ENCODE measurements at regions not wholly inside any gene's neighbourhood (a gene's known extent, or its start where the extent isn't known, plus 50 kb on each side); places are given as distances from the start of the nearest gene placed in this dataset.

DNA sequence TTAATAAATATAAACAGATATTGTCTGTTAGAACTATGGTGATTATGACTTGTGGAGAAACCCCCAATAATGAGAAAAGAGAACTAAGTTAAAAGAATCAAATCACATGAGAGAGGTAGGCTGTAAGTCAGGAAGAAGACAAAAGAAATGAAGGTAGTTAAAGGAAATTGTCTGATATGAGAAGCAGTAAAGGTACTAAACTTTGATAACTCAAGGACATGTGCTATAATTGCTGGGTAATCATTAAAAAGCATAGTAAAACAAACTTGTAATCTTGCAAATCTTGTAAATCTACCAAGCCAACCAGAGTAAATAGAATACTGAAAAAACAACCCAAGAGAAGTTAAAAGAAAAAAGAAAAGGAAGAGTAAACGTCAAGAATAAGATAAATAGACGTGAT is 207.0 kb upstream of the CTNND2 start:
- Histone ChIP-seq H3K27me3 (ENCODE audit: control insufficient read depth in 3 of 3, insufficient read depth in 3 of 3, low read length in 2 of 3) (no peaks in the 10 kb centered on the region), H3K9me3 (ENCODE audit: control insufficient read depth in 4 of 4, insufficient read depth in 3 of 4, low read length in 3 of 4) (no peaks in the 10 kb centered on the region), H3K27ac (ENCODE audit: low read depth in 1 of 2, low read length in 1 of 2) (no peak overlapping the region), H3K4me1 (ENCODE audit: control insufficient read depth in 5 of 5, insufficient read depth in 5 of 5, low read length in 5 of 5) (no peaks in the 10 kb centered on the region), H3K9ac (ENCODE audit: insufficient read depth in 1 of 2, low read length in 2 of 2) (no peak overlapping the region), H3K4me3 (no peak overlapping the region), H3K36me3 (ENCODE audit: control insufficient read depth in 4 of 4, insufficient read depth in 4 of 4, low read length in 4 of 4) (no peaks in the 10 kb centered on the region)
- WGBS, 2 donors: 67 to 69% methylated on average over 2 of the region's 2 CpGs
- TF ChIP-seq, protein P1, sequence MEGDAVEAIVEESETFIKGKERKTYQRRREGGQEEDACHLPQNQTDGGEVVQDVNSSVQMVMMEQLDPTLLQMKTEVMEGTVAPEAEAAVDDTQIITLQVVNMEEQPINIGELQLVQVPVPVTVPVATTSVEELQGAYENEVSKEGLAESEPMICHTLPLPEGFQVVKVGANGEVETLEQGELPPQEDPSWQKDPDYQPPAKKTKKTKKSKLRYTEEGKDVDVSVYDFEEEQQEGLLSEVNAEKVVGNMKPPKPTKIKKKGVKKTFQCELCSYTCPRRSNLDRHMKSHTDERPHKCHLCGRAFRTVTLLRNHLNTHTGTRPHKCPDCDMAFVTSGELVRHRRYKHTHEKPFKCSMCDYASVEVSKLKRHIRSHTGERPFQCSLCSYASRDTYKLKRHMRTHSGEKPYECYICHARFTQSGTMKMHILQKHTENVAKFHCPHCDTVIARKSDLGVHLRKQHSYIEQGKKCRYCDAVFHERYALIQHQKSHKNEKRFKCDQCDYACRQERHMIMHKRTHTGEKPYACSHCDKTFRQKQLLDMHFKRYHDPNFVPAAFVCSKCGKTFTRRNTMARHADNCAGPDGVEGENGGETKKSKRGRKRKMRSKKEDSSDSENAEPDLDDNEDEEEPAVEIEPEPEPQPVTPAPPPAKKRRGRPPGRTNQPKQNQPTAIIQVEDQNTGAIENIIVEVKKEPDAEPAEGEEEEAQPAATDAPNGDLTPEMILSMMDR (IDR thresholded peaks at IDR 0.05; ENCODE audit: control extremely low read depth, extremely low read depth): no peak
- DNase-seq (no peak), ATAC-seq (ENCODE audit: insufficient read depth, low FRiP score) (no peak)

DNA sequence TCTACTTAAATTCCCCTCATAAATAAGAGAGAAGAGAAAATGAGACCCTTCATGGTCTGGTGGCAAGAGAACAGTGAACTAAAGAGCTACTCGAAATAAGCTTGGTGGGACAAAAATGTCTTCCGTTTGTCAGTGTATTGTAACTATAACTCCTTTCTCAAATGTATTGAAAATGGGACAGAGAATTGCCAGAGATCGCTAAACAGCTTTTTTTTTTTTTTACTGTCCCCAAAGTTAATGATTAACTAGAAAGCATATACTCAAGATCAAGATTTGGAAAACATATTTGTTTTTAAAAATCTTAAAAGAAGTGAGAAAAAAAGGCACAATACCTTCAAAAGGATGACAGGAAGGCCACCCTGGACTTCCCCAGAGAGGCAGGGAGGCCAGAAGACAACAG is 206.4 kb upstream of the CTNND2 start:
- no peak overlapping the region for H3K4me3 ChIP-seq
- H3K36me3 ChIP-seq (ENCODE audit: control insufficient read depth in 4 of 4, insufficient read depth in 4 of 4, low read length in 4 of 4): no peaks in the 10 kb centered on the region
- no peaks in the 10 kb centered on the region for H3K9me3 ChIP-seq (ENCODE audit: control insufficient read depth in 4 of 4, insufficient read depth in 3 of 4, low read length in 3 of 4)
- no peaks in the 10 kb centered on the region for H3K4me1 ChIP-seq (ENCODE audit: control insufficient read depth in 5 of 5, insufficient read depth in 5 of 5, low read length in 5 of 5)
- 77 to 78% methylated on average over 3 of the region's 3 CpGs for WGBS, 2 donors
- ATAC-seq (ENCODE audit: insufficient read depth, low FRiP score): no peak
- H3K27me3 ChIP-seq (ENCODE audit: control insufficient read depth in 3 of 3, insufficient read depth in 3 of 3, low read length in 2 of 3): no peaks in the 10 kb centered on the region
- TF ChIP-seq, protein P1 (IDR thresholded peaks at IDR 0.05; ENCODE audit: control extremely low read depth, extremely low read depth): no peak
- H3K27ac ChIP-seq (ENCODE audit: low read depth in 1 of 2, low read length in 1 of 2): no peak overlapping the region
- no peak for DNase-seq
- H3K9ac ChIP-seq (ENCODE audit: insufficient read depth in 1 of 2, low read length in 2 of 2): no peak overlapping the region

DNA sequence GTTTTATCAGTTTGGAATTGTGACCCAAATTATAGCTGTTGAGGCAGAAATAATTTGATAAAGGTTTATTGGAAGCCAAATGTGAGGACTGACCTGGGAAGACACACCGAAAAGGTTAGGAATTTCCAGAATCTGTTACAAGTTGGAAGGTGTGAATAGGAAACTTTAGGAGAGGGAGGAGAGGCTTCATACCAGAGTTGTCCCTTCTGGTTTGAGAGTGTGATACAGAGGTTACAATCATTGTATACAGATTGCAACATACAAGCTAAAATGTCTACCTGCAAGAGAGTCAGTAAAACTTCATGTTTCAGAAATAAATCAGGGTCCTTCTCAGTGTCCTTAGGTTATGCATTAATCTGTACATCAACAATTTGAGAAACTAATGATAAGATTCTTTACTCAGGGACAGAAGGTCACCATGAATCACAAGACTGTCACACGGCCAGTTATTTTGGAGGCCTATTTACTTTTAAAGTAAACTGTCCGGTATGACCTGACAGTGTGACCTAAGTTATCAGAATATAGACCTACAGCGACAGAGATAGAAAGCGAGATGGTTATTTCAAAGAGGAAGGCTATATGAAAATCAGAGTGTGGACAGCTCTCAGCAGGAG is 204.9 kb upstream of the CTNND2 start:
- Histone ChIP-seq H3K36me3 (ENCODE audit: control insufficient read depth in 4 of 4, insufficient read depth in 4 of 4, low read length in 4 of 4) (no peaks in the 10 kb centered on the region), H3K4me1 (ENCODE audit: control insufficient read depth in 5 of 5, insufficient read depth in 5 of 5, low read length in 5 of 5) (no peaks in the 10 kb centered on the region), H3K4me3 (no peak overlapping the region), H3K9me3 (ENCODE audit: control insufficient read depth in 4 of 4, insufficient read depth in 3 of 4, low read length in 3 of 4) (no peaks in the 10 kb centered on the region), H3K27me3 (ENCODE audit: control insufficient read depth in 3 of 3, insufficient read depth in 3 of 3, low read length in 2 of 3) (no peaks in the 10 kb centered on the region), H3K27ac (ENCODE audit: low read depth in 1 of 2, low read length in 1 of 2) (no peak overlapping the region), H3K9ac (ENCODE audit: insufficient read depth in 1 of 2, low read length in 2 of 2) (no peak overlapping the region)
- ATAC-seq (ENCODE audit: insufficient read depth, low FRiP score) (no peak), DNase-seq (no peak)
- TF ChIP-seq, protein P1 (IDR thresholded peaks at IDR 0.05; ENCODE audit: control extremely low read depth, extremely low read depth): no peak
- WGBS, 2 donors: 49 to 72% methylated on average over 5 of the region's 5 CpGs

DNA sequence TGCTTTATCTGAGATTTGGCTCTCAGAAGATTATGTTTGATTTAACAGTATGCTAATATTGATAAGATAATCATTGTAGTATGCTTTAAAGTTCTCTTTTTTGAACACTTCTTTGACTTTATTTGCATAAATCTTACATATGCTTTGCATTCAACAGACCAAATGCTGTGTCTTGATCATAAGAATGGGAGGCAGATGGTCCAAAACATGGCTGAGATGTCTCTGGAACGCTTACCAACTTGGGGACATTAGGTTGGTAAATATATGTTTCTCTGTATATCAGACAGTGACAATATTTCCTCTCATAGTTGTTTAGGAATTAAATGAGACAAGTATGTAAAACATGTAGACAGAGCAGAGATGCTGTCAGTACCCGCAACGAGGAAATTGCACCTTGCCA is 197.9 kb upstream of the CTNND2 start:
- WGBS, 2 donors: 85 to 92% methylated on average over 3 of the region's 3 CpGs
- TF ChIP-seq, protein P1 (IDR thresholded peaks at IDR 0.05; ENCODE audit: control extremely low read depth, extremely low read depth): no peak
- H3K27ac ChIP-seq (ENCODE audit: low read depth in 1 of 2, low read length in 1 of 2): no peak overlapping the region
- H3K36me3 ChIP-seq (ENCODE audit: control insufficient read depth in 4 of 4, insufficient read depth in 4 of 4, low read length in 4 of 4): no peaks in the 10 kb centered on the region
- no peaks in the 10 kb centered on the region for H3K4me1 ChIP-seq (ENCODE audit: control insufficient read depth in 5 of 5, insufficient read depth in 5 of 5, low read length in 5 of 5)
- DNase-seq (no peak), ATAC-seq (ENCODE audit: insufficient read depth, low FRiP score) (no peak)
- H3K4me3 ChIP-seq: no peak overlapping the region
- H3K27me3 ChIP-seq (ENCODE audit: control insufficient read depth in 3 of 3, insufficient read depth in 3 of 3, low read length in 2 of 3): no peaks in the 10 kb centered on the region
- H3K9me3 ChIP-seq (ENCODE audit: control insufficient read depth in 4 of 4, insufficient read depth in 3 of 4, low read length in 3 of 4): no peaks in the 10 kb centered on the region
- no peak overlapping the region for H3K9ac ChIP-seq (ENCODE audit: insufficient read depth in 1 of 2, low read length in 2 of 2)

Measured in lung (tissue), 11 donors.